AG10803 (cell line): ENCODE measurements at regions not wholly inside any gene's neighbourhood (a gene's known extent, or its start where the extent isn't known, plus 50 kb on each side); places are given as distances from the start of the nearest gene placed in this dataset.
A peak's percentile ranks its signal among the peaks of the same experiment; 100 is the strongest.

Source experiments
- DNase-seq: peaks from one replicate; pipeline ENCODE4 v3.0.0; 2010; ENCODE audit warnings: low read depth
- H3K4me3 ChIP-seq: 2 replicates; pipeline ENCODE4 v1.5.1; 2011; ENCODE audit warnings: mild to moderate bottlenecking, low read length, control low read depth
- CTCF ChIP-seq: conservative IDR thresholded peaks from 2 replicates; pipeline ENCODE4 v1.5.1; 2011; ENCODE audit warnings: mild to moderate bottlenecking, low read length, control low read depth, inconsistent platforms

GRCh38 chr7:34207810-34208209 lies 302.5 kb downstream of the BMPER start:
- peak; percentile 44 for DNase-seq
- no peak for TF ChIP-seq CTCF
- H3K4me3 ChIP-seq: no peak overlapping the region

DNA sequence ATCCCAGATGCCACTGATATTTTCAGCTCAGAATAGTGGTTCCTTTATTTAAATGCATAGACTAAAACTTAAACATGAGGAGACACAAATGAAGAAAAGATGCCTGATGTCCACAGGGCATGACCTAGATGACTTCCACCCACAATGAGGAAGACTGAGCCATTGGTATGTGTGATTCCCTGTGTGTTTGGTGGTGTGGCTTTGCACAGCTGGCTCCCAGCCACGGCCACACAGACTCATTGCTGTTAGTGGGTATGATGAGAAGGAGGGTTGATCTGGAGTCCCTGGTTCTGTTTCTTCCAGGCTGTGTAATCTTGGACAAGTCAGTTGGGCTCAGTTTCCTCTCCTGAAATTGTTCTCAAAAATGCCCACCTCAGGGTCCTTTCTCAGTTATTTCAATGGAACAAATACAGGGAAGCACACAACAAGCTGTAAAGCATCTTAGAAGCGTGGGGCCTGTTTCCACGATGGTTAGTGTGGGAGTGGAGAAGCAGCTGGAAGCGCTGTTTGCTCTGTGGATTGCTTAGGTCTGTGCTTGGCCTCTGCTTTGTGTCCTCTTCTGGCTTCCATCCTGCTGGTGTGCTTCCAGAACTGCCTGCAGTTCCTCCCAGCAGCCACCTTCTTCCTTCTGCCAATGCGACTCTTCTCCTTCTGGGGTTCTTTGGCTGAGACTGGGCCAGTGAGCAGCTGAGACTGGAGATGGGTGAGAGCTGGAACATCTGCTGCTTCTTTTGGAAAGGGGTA lies 303.7 kb downstream of the BMPER start:
- DNase-seq: peak; percentile 56
- TF ChIP-seq CTCF: no peak
- H3K4me3 ChIP-seq: no peak overlapping the region

DNA sequence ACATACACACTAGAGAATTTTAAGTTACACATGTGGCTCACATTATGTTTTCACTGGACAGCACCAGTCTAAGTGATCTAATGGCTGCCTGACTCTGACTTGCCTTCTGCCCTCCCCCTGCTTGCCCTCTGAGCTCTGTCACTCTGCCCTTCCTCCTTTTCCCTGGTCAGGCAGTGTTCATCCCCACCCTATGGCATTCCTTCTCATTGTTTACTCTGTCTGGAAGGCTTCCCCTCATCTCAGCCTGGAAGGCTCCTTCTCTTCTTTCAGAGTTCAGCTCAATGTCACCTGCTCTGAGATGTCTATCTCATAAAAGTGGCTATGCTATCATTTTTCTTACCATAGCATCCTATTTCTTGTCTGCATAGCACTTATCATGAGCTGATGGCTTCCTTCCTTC lies 305.7 kb downstream of the BMPER start:
- DNase-seq: no peak

GRCh38 chr7:34217972-34218371 lies 312.6 kb downstream of the BMPER start:
- no peak for TF ChIP-seq CTCF
- DNase-seq: no peak
- no peak overlapping the region for H3K4me3 ChIP-seq

More for the DNA sequence above, 305.7 kb downstream of the BMPER start:
- H3K4me3 ChIP-seq: no peak overlapping the region
- no peak for TF ChIP-seq CTCF

DNA sequence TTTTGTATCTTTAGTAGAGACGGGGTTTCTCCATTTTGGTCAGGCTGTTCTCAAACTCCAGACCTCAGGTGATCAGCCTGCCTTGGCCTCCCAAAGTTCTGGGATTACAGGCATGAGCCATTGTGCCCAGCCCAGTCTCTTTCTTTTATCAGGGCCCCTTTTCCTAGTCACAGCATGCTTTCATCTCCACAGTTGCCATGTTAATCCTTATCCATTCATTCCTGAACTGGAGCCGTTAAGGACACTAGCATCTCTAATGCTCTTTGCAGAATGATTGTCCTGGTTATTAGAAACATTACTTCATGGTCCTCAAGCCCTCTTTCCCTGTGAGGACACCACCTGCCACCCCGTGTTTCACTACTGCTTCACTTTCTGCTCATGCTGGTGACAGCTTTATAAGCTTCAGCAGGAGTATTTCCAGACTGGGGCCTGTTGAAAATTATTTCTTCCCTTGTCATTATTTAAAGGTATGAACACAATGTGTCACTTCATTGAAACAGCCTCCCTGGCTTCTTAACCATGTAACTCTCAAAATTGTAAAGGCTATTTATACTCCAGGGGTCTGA lies 313.9 kb downstream of the BMPER start:
- no peak for TF ChIP-seq CTCF
- no peak for DNase-seq
- no peak overlapping the region for H3K4me3 ChIP-seq

DNA sequence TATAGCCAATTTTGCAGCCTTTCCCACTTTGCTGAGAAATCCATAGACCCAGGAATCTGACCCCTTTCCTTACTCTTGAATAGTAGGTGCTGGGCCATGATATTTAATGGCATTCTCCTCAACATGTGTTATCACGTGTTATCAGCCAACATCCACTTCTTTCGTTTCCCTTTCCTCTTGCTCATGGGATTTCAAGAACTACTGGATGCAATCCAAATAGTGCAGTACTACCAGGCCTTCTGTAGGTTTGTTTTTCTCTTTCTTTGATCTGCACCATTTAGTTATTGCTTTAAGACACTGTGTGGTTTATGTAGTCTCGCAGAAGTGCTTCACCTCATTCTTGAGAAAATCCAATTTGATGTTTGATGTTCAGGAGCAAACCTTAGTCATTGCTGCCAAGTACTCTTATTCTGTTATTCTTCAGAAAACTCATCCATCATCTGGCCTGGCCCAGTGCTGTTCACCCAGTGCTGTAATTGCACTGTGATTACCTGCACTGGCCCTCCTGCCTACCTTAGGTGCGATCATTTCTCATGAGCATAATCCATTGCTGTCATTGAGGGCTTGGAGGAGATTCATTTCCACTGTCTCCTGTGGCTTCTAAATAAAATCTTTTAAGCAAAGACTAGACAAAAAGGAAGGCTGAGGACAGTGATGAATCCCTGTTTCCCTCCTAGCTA lies 315.3 kb downstream of the BMPER start:
- H3K4me3 ChIP-seq: no peak overlapping the region
- DNase-seq: no peak
- TF ChIP-seq CTCF: no peak

- no peak for DNase-seq
- TF ChIP-seq CTCF: no peak
- no peak overlapping the region for H3K4me3 ChIP-seq
Measured at GRCh38 chr7:34222316-34222715, 317.0 kb downstream of the BMPER start.
